ENCODE measurements at regions not wholly inside any gene's neighbourhood (a gene's known extent, or its start where the extent isn't known, plus 50 kb on each side); places are given as distances from the start of the nearest gene placed in this dataset.

- H4K91ac ChIP-seq (ENCODE audit: low read depth, low read length), result no peak overlapping the region
- H3K79me2 ChIP-seq (ENCODE audit: control insufficient read depth, insufficient read depth, low read length, poor library complexity), result no peaks in the 10 kb centered on the region
- H2BK120ac ChIP-seq (ENCODE audit: insufficient read depth, low read length, poor library complexity), result no peak overlapping the region
- peaks cover 2% of the 10 kb centered on the region for H3K79me1 ChIP-seq (ENCODE audit: low read length)
- H2AK5ac ChIP-seq (ENCODE audit: low read length), result no peak overlapping the region
- H3K18ac ChIP-seq (ENCODE audit: low read length), result no peak overlapping the region
- WGBS (ENCODE audit: extremely low coverage, insufficient coverage, insufficient read length), result no CpG with 5 or more reads among the region's 5 CpGs
- H3K4me2 ChIP-seq (ENCODE audit: low read length), result no peak overlapping the region
- no peaks in the 10 kb centered on the region for H3K36me3 ChIP-seq (ENCODE audit: control insufficient read depth in 1 of 2, insufficient read depth in 2 of 2, low read length in 2 of 2)
- H3K23ac ChIP-seq (ENCODE audit: low read length), result no peak overlapping the region
- no peak overlapping the region for H2AFZ ChIP-seq (ENCODE audit: insufficient read depth, low read length, poor library complexity)
- H3K9ac ChIP-seq (ENCODE audit: low read length), result no peak overlapping the region
- no peak overlapping the region for H3K27ac ChIP-seq (ENCODE audit: low read depth, low read length)
- no peaks in the 10 kb centered on the region for H3K9me3 ChIP-seq (ENCODE audit: insufficient read depth, low read depth, low read length)
- no peak overlapping the region for H3K4ac ChIP-seq (ENCODE audit: low read depth, low read length)
- H4K12ac ChIP-seq (ENCODE audit: low read depth, low read length), result no peak overlapping the region
- H3K4me1 ChIP-seq (ENCODE audit: control insufficient read depth in 1 of 2, insufficient read depth in 2 of 2, low read length in 2 of 2), result peaks cover 5 to 8% of the 10 kb centered on the region in 2 experiments
- H2BK5ac ChIP-seq (ENCODE audit: low read depth, low read length, poor library complexity), result no peak overlapping the region
- no peak for DNase-seq
- no peak overlapping the region for H3K4me3 ChIP-seq (ENCODE audit: low read depth, low read length)
- H2BK12ac ChIP-seq (ENCODE audit: low read length), result no peak overlapping the region
- H4K8ac ChIP-seq (ENCODE audit: low read depth, low read length), result no peak overlapping the region
- no peaks in the 10 kb centered on the region for H3K27me3 ChIP-seq (ENCODE audit: insufficient read depth, low read length)
- no peak overlapping the region for H3K14ac ChIP-seq (ENCODE audit: low read length)
These were observed 61.3 kb upstream of the WDR26 start for GRCh38 chr1:224495866-224496265.

GRCh38 chr1:224496826-224497225 lies 62.2 kb upstream of the WDR26 start:
- no CpG with 5 or more reads among the region's 1 CpG for WGBS (ENCODE audit: extremely low coverage, insufficient coverage, insufficient read length)
- H2AK5ac ChIP-seq (ENCODE audit: low read length), result no peak overlapping the region

GRCh38 chr1:224497714-224498573 lies 63.3 kb upstream of the WDR26 start:
- Histone ChIP-seq H2AK5ac (ENCODE audit: low read length) (no peak overlapping the region), H4K12ac (ENCODE audit: low read depth, low read length) (no peak overlapping the region)

More at GRCh38 chr1:224496826-224497225, 62.2 kb upstream of the WDR26 start:
- H4K8ac ChIP-seq (ENCODE audit: low read depth, low read length), result no peak overlapping the region
- no peaks in the 10 kb centered on the region for H3K9me3 ChIP-seq (ENCODE audit: insufficient read depth, low read depth, low read length)
- peaks cover 5 to 8% of the 10 kb centered on the region in 2 experiments for H3K4me1 ChIP-seq (ENCODE audit: control insufficient read depth in 1 of 2, insufficient read depth in 2 of 2, low read length in 2 of 2)
- H4K12ac ChIP-seq (ENCODE audit: low read depth, low read length), result no peak overlapping the region
- no peak for DNase-seq
- H2AFZ ChIP-seq (ENCODE audit: insufficient read depth, low read length, poor library complexity), result no peak overlapping the region
- no peak overlapping the region for H2BK12ac ChIP-seq (ENCODE audit: low read length)
- no peak overlapping the region for H3K4ac ChIP-seq (ENCODE audit: low read depth, low read length)
- no peak overlapping the region for H3K18ac ChIP-seq (ENCODE audit: low read length)
- no peaks in the 10 kb centered on the region for H3K27me3 ChIP-seq (ENCODE audit: insufficient read depth, low read length)
- H3K4me2 ChIP-seq (ENCODE audit: low read length), result no peak overlapping the region
- no peaks in the 10 kb centered on the region for H3K79me2 ChIP-seq (ENCODE audit: control insufficient read depth, insufficient read depth, low read length, poor library complexity)
- no peaks in the 10 kb centered on the region for H3K36me3 ChIP-seq (ENCODE audit: control insufficient read depth in 1 of 2, insufficient read depth in 2 of 2, low read length in 2 of 2)
- no peak overlapping the region for H4K91ac ChIP-seq (ENCODE audit: low read depth, low read length)
- no peak overlapping the region for H3K23ac ChIP-seq (ENCODE audit: low read length)
- H3K79me1 ChIP-seq (ENCODE audit: low read length), result peaks cover 2% of the 10 kb centered on the region
- no peak overlapping the region for H3K14ac ChIP-seq (ENCODE audit: low read length)
- H3K9ac ChIP-seq (ENCODE audit: low read length), result no peak overlapping the region
- H3K27ac ChIP-seq (ENCODE audit: low read depth, low read length), result no peak overlapping the region
- no peak overlapping the region for H3K4me3 ChIP-seq (ENCODE audit: low read depth, low read length)
- no peak overlapping the region for H2BK120ac ChIP-seq (ENCODE audit: insufficient read depth, low read length, poor library complexity)
- no peak overlapping the region for H2BK5ac ChIP-seq (ENCODE audit: low read depth, low read length, poor library complexity)

GRCh38 chr1:224498574-224499170 lies 64.1 kb upstream of the WDR26 start:
- Histone ChIP-seq H2BK12ac (ENCODE audit: low read length) (peak overlapping the region; percentile 28), H3K4me1 (ENCODE audit: control insufficient read depth in 1 of 2, insufficient read depth in 2 of 2, low read length in 2 of 2) (peaks cover 9 to 16% of the 10 kb centered on the region in 2 experiments), H4K8ac (ENCODE audit: low read depth, low read length) (peak overlapping the region; percentile 48), H3K4me2 (ENCODE audit: low read length) (peak overlapping the region; percentile 41), H3K4ac (ENCODE audit: low read depth, low read length) (peak overlapping the region; percentile 25), H4K91ac (ENCODE audit: low read depth, low read length) (no peak overlapping the region), H3K36me3 (ENCODE audit: control insufficient read depth in 1 of 2, insufficient read depth in 2 of 2, low read length in 2 of 2) (no peaks in the 10 kb centered on the region), H3K4me3 (ENCODE audit: low read depth, low read length) (no peak overlapping the region), H2AK5ac (ENCODE audit: low read length) (no peak overlapping the region), H2AFZ (ENCODE audit: insufficient read depth, low read length, poor library complexity) (peak overlapping the region; percentile 15), H2BK5ac (ENCODE audit: low read depth, low read length, poor library complexity) (no peak overlapping the region), H3K23ac (ENCODE audit: low read length) (no peak overlapping the region), H3K79me1 (ENCODE audit: low read length) (peaks cover 2% of the 10 kb centered on the region), H3K18ac (ENCODE audit: low read length) (peak overlapping the region; percentile 48), H3K14ac (ENCODE audit: low read length) (no peak overlapping the region), H3K27me3 (ENCODE audit: insufficient read depth, low read length) (no peaks in the 10 kb centered on the region), H3K79me2 (ENCODE audit: control insufficient read depth, insufficient read depth, low read length, poor library complexity) (no peaks in the 10 kb centered on the region), H4K12ac (ENCODE audit: low read depth, low read length) (no peak overlapping the region), H3K9ac (ENCODE audit: low read length) (no peak overlapping the region), H3K27ac (ENCODE audit: low read depth, low read length) (peak overlapping the region; percentile 52), H3K9me3 (ENCODE audit: insufficient read depth, low read depth, low read length) (no peaks in the 10 kb centered on the region), H2BK120ac (ENCODE audit: insufficient read depth, low read length, poor library complexity) (no peak overlapping the region)
- peak; percentile 90 to 91 for DNase-seq
- WGBS (ENCODE audit: extremely low coverage, insufficient coverage, insufficient read length), result no CpG with 5 or more reads among the region's 12 CpGs

More at GRCh38 chr1:224497714-224498573, 63.3 kb upstream of the WDR26 start:
- Histone ChIP-seq H3K14ac (ENCODE audit: low read length) (no peak overlapping the region), H3K4me1 (ENCODE audit: control insufficient read depth in 1 of 2, insufficient read depth in 2 of 2, low read length in 2 of 2) (peaks cover 5 to 9% of the 10 kb centered on the region in 2 experiments), H3K4me3 (ENCODE audit: low read depth, low read length) (no peak overlapping the region), H4K91ac (ENCODE audit: low read depth, low read length) (peak overlapping the region; percentile 28), H3K4ac (ENCODE audit: low read depth, low read length) (no peak overlapping the region), H3K79me1 (ENCODE audit: low read length) (peaks cover 2% of the 10 kb centered on the region), H3K18ac (ENCODE audit: low read length) (no peak overlapping the region), H3K27me3 (ENCODE audit: insufficient read depth, low read length) (no peaks in the 10 kb centered on the region), H3K4me2 (ENCODE audit: low read length) (peak overlapping the region; percentile 41), H4K8ac (ENCODE audit: low read depth, low read length) (peak overlapping the region; percentile 57), H3K36me3 (ENCODE audit: control insufficient read depth in 1 of 2, insufficient read depth in 2 of 2, low read length in 2 of 2) (no peaks in the 10 kb centered on the region), H2BK120ac (ENCODE audit: insufficient read depth, low read length, poor library complexity) (peak overlapping the region; percentile 0), H2BK12ac (ENCODE audit: low read length) (no peak overlapping the region), H2BK5ac (ENCODE audit: low read depth, low read length, poor library complexity) (no peak overlapping the region), H3K9ac (ENCODE audit: low read length) (no peak overlapping the region), H3K9me3 (ENCODE audit: insufficient read depth, low read depth, low read length) (no peaks in the 10 kb centered on the region), H3K23ac (ENCODE audit: low read length) (no peak overlapping the region), H2AFZ (ENCODE audit: insufficient read depth, low read length, poor library complexity) (no peak overlapping the region), H3K79me2 (ENCODE audit: control insufficient read depth, insufficient read depth, low read length, poor library complexity) (no peaks in the 10 kb centered on the region), H3K27ac (ENCODE audit: low read depth, low read length) (peak overlapping the region; percentile 52)
- WGBS (ENCODE audit: extremely low coverage, insufficient coverage, insufficient read length), result no CpG with 5 or more reads among the region's 3 CpGs
- peak; percentile 84 to 85 for DNase-seq
